K562 (cell line): ENCODE measurements at regions not wholly inside any gene's neighbourhood (a gene's known extent, or its start where the extent isn't known, plus 50 kb on each side); places are given as distances from the start of the nearest gene placed in this dataset.

ENCODE experiments used
- ATAC-seq: fragments of 200-7000 bp; cut with Tn5 transposase; 3 replicates; pipeline ENCODE4 v1.9.1; 2020; ENCODE audit warnings: moderate library complexity
- BruUV-seq: library from RNA; stranded (reverse); fragments of 400-500 nt; replicated peaks from 2 replicates; lab custom pipeline; 2021; lab: Mats Ljungman, UMichigan
- CTCF ChIA-PET: fragments of 300-600 bp; formaldehyde crosslinking; extraction: SDS; loops from one replicate; lab custom pipeline; 2021; ENCODE audit warnings: low intra/inter-chr PET ratio; lab: Yijun Ruan, JAX
- POLR2A ChIA-PET: fragments of 300-600, 350-650 bp; sonication (Branson Sonifier 250); formaldehyde crosslinking; extraction: SDS; loops from one replicate; lab custom pipeline; 2021; ENCODE audit warnings: antibody characterized with exemption, inconsistent platforms; lab: Yijun Ruan, JAX
- DNase-seq, 4 experiments: peaks; one replicate each; pipeline versions ENCODE4 v3.0.0 to v3.0.0-alpha.2; 2011 to 2018; ENCODE audit warnings: low spot score in 3 of 4, mixed read lengths in 3 of 4; ENCODE audit errors: extremely low read depth in 1 of 4
- FAIRE-seq: peaks from 2 replicates; lab custom pipeline; 2011; peaks lifted over from hg19 to GRCh38; lab: Jason Lieb, UNC
- H2AFZ ChIP-seq: 2 replicates; pipeline ENCODE4 v1.6.0; 2011; ENCODE audit warnings: low read depth, low read length, control low read depth, inconsistent platforms
- H3K27ac ChIP-seq: fragments of 200-600 bp; 3 replicates; pipeline ENCODE4 v1.8.0; 2011; ENCODE audit warnings: low read depth, mild to moderate bottlenecking, control low read depth, inconsistent platforms, low read length, moderate library complexity, mixed read lengths; ENCODE audit errors: extremely low read depth
- H3K27me3 ChIP-seq, 2 experiments: fragments of 300-600 bp in 1 of 2; 2 replicates in 1 of 2; 3 replicates in 1 of 2; pipeline versions ENCODE4 v1.6.0 to v1.8.0; 2011; ENCODE audit warnings: inconsistent platforms in 2 of 2, low read length in 2 of 2, mild to moderate bottlenecking in 1 of 2, mixed read lengths in 1 of 2, moderate library complexity in 1 of 2; ENCODE audit not compliant: control insufficient read depth in 2 of 2, insufficient read depth in 2 of 2
- H3K36me3 ChIP-seq: fragments of 300-600 bp; 3 replicates; pipeline ENCODE4 v1.8.0; 2011; ENCODE audit warnings: mild to moderate bottlenecking, low read length, inconsistent platforms; ENCODE audit not compliant: control insufficient read depth, insufficient read depth
- H3K4me1 ChIP-seq, 2 experiments: fragments of 200-600 bp in 1 of 2; replicated peaks in 1 of 2; 2 replicates in 1 of 2; 3 replicates in 1 of 2; pipeline versions ENCODE4 v1.5.1 to v1.8.0; 2011; ENCODE audit warnings: inconsistent platforms in 2 of 2, low read length in 2 of 2, mild to moderate bottlenecking in 1 of 2, mixed read lengths in 1 of 2, moderate library complexity in 1 of 2; ENCODE audit not compliant: control insufficient read depth in 2 of 2, insufficient read depth in 2 of 2
- H3K4me2 ChIP-seq: 2 replicates; pipeline ENCODE4 v1.6.1; 2011; ENCODE audit warnings: low read length, control low read depth, inconsistent platforms, mixed read lengths; ENCODE audit not compliant: insufficient read depth
- H3K4me3 ChIP-seq: fragments of 200-600 bp; sonication (generic), shearing (Covaris generic); 2 replicates; pipeline ENCODE4 v1.5.1; 2016; ENCODE audit warnings: control low read depth, inconsistent platforms
- H3K79me2 ChIP-seq: fragments of 200-600 bp; 3 replicates; pipeline ENCODE4 v1.8.0; 2011; ENCODE audit warnings: low read length, inconsistent platforms; ENCODE audit not compliant: control insufficient read depth, insufficient read depth
- H3K9ac ChIP-seq, 2 experiments: 2 replicates each; pipeline versions ENCODE4 v1.6.0 to v1.6.1; 2011; ENCODE audit warnings: low read depth in 2 of 2, low read length in 2 of 2, control low read depth in 1 of 2, inconsistent platforms in 1 of 2, mild to moderate bottlenecking in 1 of 2, mixed read lengths in 1 of 2; ENCODE audit not compliant: insufficient read depth in 1 of 2
- H3K9me1 ChIP-seq: one replicate; pipeline ENCODE4 v1.6.0; 2011; ENCODE audit warnings: inconsistent platforms, mild to moderate bottlenecking, low read length, moderate library complexity; ENCODE audit not compliant: control insufficient read depth, insufficient read depth
- H3K9me3 ChIP-seq: replicated peaks from 2 replicates; pipeline ENCODE4 v1.5.1; 2011; ENCODE audit warnings: low read depth, low read length, inconsistent platforms; ENCODE audit not compliant: control insufficient read depth, insufficient read depth
- H4K20me1 ChIP-seq: replicated peaks from 2 replicates; pipeline ENCODE4 v1.6.1; 2011; ENCODE audit warnings: low read length, inconsistent platforms, mixed read lengths; ENCODE audit not compliant: control insufficient read depth, insufficient read depth
- CCNT2 ChIP-seq: IDR thresholded peaks from 2 replicates; pipeline ENCODE4 v1.6.1; 2011; ENCODE audit warnings: borderline replicate concordance, low read depth, mild to moderate bottlenecking, moderate library complexity, mixed read lengths, low read length; ENCODE audit not compliant: insufficient read length; ENCODE audit errors: extremely low read depth
- HDAC3 ChIP-seq: fragments of 450-650 bp; IDR thresholded peaks from 2 replicates; pipeline ENCODE4 v1.6.1; 2018; ENCODE audit warnings: borderline replicate concordance, mild to moderate bottlenecking, moderate library complexity; ENCODE audit not compliant: partially characterized antibody
- MITF ChIP-seq: IDR thresholded peaks from 2 replicates; pipeline ENCODE4 v1.6.1; 2014; ENCODE audit warnings: antibody characterized with exemption
- POLR2G ChIP-seq: fragments of 200-400 bp; formaldehyde crosslinking; IDR thresholded peaks from 2 replicates; pipeline ENCODE4 v1.6.1; 2017; ENCODE audit warnings: low read depth, mild to moderate bottlenecking, antibody characterized with exemption, low read length, moderate library complexity
- TRIM25 ChIP-seq: fragments of 450-650 bp; IDR thresholded peaks from 2 replicates; pipeline ENCODE4 v1.7.0; 2016; ENCODE audit warnings: borderline replicate concordance
- WGBS: fragments of 100-300 bp; shearing (Covaris generic); methylation state at CpG from one replicate; pipeline ENCODE4 v1.1.6; 2016; ENCODE audit warnings: low coverage, mixed read lengths; ENCODE audit not compliant: insufficient coverage; ENCODE audit errors: missing lambda C conversion rate; 5-methylcytosine and 5-hydroxymethylcytosine counted together
- in situ Hi-C: fragments of 300-500 bp; cut with MboI; formaldehyde crosslinking; loops from 4 replicates; pipeline ENCODE4 v1.15.0; 2018; ENCODE audit warnings: inconsistent platforms, mixed read lengths
- intact Hi-C: fragments of 100-400 bp; cut with micrococcal nuclease; formaldehyde crosslinking; loops from 2 replicates; pipeline ENCODE4 v1.14.2; 2022

GRCh38 chr2:66171530-66171929 lies 263.4 kb upstream of the MEIS1 start:
- Histone ChIP-seq H3K79me2 (no peaks in the 10 kb centered on the region), H4K20me1 (no peaks in the 10 kb centered on the region), H3K4me2 (no peak overlapping the region), H3K9ac (no peak overlapping the region), H3K4me1 (no peaks in the 10 kb centered on the region), H2AFZ (no peak overlapping the region), H3K36me3 (no peaks in the 10 kb centered on the region), H3K27me3 (no peaks in the 10 kb centered on the region), H3K9me1 (no peaks in the 10 kb centered on the region), H3K4me3 (no peak overlapping the region), H3K27ac (no peak overlapping the region), H3K9me3 (no peaks in the 10 kb centered on the region)
- ChIA-PET POLR2A (no interaction called here), CTCF (no interaction called here)
- intact Hi-C loops (no loop called here), in situ Hi-C loops (no loop called here)
- ATAC-seq: no peak
- WGBS: 2% methylated on average over 4 of the region's 5 CpGs
- no TSS peak for BruUV-seq
- FAIRE-seq: no peak
- DNase-seq: no peak
- TF ChIP-seq CCNT2 (no peak), TRIM25 (no peak), POLR2G (no peak), MITF (no peak), HDAC3 (no peak)
